SK-N-MC (cell line): ENCODE measurements at regions not wholly inside any gene's neighbourhood (a gene's known extent, or its start where the extent isn't known, plus 50 kb on each side); places are given as distances from the start of the nearest gene placed in this dataset.

Source experiments
- EZH2 ChIP-seq: fragments of 200-600 bp; sonication (generic); IDR thresholded peaks from one replicate; pipeline ENCODE4 v1.6.1; 2017; ENCODE audit warnings: antibody characterized with exemption
- FOXP2 ChIP-seq: optimal IDR thresholded peaks from 2 replicates; pipeline ENCODE3; 2011; ENCODE audit warnings: mild to moderate bottlenecking, moderate library complexity; ENCODE audit not compliant: insufficient read depth; ENCODE audit errors: extremely low read length, control extremely low read depth
- POLR2AphosphoS5 ChIP-seq: IDR thresholded peaks from 2 replicates; pipeline ENCODE4 v1.6.1; 2012; ENCODE audit warnings: mild to moderate bottlenecking, low read depth, low read length, borderline replicate concordance

GRCh38 chr4:18106620-18107019, 85.1 kb upstream of the LCORL start:
- TF ChIP-seq EZH2 (no peak), POLR2AphosphoS5 (no peak), FOXP2 (no peak)
